ELF-1 (cell line): ENCODE measurements at regions not wholly inside any gene's neighbourhood (a gene's known extent, or its start where the extent isn't known, plus 50 kb on each side); places are given as distances from the start of the nearest gene placed in this dataset.

Experiments
- DNase-seq: peaks from one replicate; pipeline ENCODE4 v3.0.0-alpha.2; 2016; ENCODE audit warnings: low read depth, low spot score

DNA sequence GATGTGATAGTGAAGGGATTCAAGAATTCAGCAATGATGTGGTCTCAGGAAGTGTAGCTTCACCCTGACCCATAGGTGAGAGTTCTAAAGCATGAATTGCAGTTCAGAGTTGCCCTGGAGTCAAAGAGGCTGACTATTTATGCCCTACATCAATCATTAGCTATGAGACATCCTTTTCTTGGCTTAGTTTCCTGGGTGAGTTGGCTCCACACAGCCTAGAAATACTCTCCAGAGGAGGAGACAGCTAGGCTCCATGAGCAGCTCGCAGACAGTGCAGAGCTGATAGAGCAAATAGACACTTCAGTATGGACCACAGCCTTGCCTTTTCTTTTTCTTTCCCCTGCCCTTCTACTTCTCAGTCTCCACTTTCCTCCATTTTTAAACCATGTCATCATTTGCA is 1651.8 kb downstream of the MAT2B start:
- DNase-seq, result no peak

DNA sequence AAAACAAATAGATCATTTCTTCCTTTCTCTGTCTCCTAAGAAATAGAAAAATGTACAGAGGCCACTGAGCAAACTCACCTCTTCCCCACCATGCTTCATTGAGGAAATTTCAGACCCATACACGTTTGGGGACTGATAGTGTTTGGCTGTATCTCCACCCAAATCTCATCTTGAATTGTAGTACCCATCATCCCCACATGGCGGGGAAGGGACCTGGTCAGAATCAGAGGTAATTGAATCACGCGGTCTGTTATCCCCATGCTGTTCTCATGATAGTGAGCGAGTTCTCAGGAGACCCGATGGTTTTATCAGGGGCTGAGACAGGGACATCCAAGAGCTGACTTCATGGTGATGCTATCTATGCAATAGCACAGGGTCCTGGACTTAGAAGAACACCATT is 1655.8 kb downstream of the MAT2B start:
- peak; percentile 16 for DNase-seq

DNA sequence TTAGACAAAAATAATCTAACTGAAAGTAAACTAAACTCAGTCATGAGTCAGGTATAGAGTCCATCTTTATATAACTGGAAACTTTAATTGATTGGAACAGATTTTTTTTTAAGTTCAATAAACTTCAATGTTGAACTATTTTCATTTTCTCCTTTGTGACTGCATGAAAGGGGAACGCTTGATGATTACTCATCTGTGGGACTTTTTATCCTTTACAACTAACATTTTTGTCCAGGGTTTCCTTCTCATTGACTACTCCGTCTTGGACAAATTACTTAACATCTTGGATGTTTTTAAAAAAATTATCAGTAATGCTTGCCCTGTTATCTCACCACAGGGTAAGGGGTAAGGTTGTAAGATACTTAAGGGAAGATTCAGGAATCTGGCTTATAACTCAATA is 1658.4 kb downstream of the MAT2B start:
- no peak for DNase-seq

DNA sequence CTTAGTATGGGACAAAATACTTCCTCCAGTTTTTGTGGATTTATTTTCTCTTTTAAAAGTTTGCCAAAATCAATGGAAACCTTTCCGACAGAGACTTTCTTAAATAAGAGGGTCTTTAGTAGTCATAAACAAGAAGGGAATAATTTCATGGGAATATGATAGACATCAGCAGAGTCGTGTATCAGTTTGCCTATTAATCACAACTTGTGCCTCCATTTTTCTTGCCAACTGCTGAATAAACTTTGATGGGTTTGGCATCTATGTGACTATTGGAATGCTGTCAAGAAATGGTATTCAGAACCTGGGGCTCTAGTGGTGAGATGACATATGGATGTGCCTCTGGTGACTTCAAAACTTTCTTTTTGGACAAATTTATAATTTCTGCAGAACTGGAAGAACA is 1668.2 kb downstream of the MAT2B start:
- DNase-seq, result no peak

DNA sequence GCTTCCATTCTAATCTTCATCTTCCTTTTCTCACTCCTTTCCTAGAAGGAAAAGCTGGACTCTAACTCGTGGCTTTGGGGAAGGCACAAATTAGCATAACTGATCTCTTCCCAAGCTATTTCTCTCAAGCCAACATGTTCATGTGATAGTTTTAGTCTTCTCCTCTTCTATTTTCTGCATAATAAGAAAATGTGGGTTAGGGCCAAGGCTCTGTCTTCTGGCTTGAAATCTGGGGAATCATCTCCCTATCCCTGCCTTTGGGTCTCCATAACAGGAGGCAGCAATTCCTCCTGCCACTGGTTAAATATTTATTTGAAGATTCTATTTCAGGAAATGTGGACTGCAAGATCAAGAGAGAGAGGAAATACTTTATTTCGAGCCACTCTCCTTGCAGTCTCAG is 1669.6 kb downstream of the MAT2B start:
- no peak for DNase-seq

DNA sequence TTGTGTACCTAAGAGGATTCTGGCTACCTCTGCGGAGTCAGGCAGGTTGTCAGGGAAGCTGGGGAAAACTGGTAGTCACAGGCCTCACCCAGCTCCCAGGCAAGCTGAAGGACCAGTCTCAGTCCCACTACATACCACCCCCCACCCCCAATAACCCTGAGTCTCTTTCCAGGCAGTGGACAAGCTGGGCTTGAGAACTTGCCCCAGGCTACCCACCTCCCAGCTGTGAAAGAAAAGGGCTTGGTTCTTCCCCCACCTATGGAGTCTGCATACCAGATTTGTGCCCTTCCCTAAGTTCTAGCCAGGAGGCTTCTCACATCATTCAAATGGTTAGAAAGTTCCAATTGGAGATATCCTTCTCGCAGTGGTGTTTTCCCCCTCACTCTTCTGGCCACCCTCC is 1678.8 kb downstream of the MAT2B start:
- peak; percentile 55 for DNase-seq

DNA sequence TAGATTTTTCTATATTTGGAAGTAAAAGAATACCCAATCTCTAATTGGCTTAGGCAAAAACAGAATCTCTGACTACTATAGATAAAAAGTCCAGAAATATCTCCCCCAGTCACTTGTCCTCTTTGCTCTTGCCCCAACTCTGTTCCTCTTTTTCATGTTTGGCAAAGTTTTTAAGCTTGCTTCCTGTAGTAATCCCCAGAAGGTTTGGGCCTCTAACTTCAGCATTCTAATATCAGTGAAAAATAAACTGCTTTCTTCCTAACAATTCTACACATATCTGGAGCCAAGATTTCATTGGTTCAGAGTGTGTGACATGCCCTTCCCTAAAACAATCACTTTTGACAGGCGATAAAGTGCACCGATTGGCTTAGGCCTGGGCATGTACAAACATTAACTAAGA is 1680.3 kb downstream of the MAT2B start:
- DNase-seq, result no peak

DNA sequence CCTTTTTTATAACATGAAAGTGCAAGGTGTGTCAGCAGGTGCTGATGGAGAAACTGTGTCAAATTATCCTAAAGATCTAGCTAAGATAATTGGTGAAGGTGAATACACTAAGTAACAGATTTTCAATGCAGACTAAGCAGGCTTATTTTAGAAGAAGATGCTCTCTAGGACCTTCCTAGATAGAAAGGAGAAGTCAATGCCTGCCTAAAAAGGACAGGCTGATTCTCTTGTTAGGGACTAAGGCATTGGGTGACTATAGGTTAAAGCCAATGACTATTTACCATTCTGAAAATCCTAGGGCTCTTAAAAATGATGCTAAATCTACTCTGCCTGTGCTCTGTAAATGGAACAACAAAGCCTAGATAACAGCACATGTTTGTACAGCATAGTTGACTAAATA is 1682.4 kb downstream of the MAT2B start:
- DNase-seq, result no peak

DNA sequence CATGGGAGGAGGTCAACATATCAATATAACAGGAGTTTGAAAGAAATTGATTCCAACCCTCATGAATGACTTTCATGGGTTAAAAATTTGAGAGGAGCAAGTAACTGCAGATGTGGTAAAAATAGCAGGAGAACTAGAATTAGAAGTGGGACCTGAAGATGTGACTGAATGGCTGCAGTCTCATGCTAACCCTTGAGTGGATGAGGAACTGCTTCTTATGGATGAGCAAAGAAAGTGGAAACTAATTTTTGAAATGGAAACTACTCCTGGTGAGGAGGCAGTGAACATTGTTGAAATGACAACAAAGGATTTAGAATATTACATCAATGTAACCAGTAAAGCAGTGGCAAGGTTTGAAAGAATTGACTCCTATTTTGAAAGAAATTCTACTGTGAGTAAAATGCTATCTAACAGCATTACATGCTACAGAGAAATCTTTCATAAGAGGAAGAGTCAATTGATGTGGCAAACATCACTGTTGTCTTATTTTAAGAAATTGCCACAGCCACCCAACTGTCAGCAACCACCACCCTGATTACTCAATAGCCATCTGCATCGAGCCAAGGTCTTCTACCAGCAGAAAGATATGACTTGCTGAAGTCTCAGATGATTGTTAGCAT is 1683.2 kb downstream of the MAT2B start:
- DNase-seq, result no peak

DNA sequence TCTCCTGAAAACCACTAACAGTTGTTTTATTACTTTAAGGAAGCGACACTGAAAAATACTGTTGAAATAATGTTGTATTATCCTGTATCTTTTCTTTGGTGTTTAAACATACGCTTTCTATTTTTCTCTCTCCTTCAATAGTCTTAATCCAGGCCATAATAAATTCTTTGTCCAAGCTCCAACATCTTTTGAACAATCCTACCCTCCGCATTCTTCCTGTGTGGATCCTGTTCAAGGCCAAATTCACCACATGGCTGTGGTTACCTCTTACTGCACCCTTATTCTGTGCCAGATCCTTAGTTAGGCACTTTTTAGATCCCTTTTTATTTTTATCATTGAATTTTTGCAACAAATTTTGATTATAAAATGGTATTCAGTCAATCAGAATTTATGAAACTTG is 1691.5 kb downstream of the MAT2B start:
- no peak for DNase-seq

DNA sequence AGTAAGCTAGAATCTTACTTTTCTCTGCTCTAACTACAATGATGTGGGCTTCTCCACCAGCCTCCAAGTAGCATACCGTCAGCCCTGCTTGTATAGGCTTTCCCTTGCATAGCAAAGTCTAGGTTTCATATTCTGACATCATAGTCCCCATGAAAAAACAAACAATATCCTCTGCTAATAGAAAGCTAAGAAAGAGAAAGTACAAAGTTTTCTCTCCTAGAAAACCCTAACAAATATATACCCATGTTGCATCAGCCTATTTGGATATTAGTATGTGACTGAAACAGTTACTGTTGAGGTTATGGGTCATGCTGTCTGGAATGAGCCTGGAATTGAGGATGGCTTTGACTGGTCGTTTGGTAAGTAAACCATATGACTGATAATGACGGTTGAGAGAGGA is 1696.0 kb downstream of the MAT2B start:
- no peak for DNase-seq

DNA sequence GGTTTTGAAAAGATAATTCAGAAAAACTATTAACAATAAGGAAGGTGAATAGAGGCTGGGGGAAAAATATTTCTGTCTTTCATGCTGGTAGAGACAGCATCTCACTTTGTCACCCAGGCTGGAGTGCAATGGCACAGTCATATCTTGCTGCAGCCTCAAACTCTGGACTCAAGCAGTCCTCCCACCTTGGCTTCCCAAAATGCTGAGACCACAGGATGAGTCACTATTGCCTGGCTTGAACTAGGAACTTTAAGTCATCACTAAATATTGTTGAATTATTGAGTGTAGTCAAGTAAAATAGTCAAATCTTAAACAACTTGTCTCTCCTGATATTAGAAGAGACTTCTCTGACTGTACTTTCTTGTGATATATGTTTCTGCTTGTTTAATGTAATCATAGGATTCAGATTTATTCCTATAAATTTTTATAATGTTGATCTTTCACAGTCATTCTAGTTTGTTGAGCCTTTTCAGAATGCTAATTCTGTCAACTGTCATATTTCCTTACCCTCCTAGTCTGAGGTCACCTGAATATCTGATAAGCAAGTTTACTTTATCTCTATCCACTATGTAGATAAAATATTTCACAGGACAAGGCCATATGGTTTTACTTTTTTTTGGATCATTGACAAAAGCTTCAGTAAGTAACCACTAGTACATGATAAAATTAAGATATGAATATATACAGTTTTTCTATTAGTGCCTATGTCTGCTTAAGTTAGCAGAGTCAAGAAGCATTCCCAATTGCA is 1696.5 kb downstream of the MAT2B start:
- DNase-seq, result no peak

DNA sequence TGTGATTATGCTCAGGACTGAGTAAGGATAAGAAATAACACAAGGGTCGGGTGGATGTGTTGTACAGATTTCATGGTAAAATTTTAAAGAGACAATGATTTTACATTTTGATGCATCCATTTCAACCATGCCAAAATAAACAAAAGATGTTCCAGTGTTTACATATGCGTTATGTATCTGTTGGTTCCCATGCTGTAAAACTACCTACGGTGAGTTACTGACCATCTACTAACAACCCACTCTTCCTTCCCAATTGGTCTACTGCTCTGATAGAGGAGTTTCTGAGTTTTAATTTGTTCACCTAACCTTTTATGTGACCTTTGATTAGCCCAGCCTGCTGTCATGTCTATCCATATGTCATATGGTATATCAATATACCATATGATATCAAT is 1697.1 kb downstream of the MAT2B start:
- DNase-seq, result no peak

DNA sequence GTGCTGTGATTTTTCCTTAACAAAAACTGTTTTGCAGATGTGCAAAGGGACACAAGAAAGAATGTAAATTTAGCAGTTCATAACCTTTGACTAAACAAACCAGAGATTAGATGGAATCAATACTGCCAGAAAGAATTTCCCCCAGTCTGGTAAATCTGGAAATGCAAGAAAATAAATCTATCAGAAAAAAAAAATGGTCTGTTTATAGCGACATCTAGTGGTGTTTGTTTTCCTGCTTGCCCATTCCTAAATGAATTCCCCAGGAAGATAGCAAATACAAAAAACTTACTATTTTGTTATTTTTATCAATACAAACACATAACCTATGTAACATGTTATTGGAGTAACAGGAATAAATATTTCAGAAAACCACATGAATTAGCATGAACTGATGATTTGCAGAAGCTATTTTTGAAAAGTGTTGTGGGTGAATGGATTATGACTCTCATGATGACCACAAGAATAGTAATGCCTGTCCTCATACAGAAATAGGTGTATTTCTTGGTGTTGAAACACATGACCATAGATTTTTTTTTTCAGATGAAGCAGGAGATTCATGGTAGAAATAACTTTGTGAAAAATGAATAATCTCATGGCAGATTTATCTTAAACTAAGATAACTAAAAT is 1703.8 kb downstream of the MAT2B start:
- no peak for DNase-seq

DNA sequence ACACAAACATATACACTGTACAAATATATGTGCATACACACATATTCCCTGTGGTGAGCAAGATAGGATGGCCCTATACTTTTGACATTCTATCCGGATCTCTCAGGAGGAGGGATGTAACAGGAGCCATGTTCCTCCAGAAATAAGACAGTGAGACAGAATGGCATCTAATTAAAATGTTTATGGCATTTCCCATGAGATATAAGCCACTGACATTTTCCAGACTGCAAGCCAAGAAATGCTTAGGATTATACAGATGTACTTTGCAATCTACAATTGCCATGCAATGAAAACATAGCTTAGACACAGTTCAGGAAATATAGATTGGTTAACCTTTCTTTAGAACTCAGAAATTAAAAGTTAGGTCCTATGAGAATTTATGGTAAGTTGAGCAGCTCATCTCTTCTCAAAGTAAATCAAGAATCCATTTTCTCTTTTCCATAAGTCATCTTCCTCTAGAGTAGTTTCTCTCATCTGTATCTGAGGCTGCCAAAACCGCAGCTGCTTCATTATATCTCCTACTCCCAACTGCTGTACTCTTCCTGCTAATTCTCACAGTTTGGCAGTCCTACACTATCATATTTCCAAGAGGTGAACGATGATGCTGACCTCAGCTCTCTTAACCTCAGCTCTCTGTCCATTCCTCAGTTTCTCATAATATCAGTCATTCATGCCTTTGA is 1719.1 kb downstream of the MAT2B start:
- DNase-seq, result no peak

DNA sequence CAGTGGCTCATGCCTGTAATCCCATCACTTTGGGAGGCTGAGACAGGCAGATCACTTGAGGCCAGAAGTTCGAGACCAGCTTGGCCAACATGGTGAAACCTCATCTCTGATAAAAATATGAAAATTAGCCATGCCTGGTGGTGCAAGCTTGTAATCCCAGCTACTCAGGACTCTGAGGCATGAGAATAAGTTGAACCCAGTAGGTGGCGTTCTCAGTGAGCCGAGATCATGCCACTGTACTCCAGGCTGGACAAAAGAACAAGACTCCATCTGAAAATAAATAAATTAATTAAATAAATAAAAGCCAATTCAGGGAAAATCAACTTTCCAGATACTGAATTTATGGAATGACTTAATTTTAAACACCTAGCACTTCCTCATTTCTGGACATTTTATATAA is 1722.1 kb downstream of the MAT2B start:
- DNase-seq, result no peak

DNA sequence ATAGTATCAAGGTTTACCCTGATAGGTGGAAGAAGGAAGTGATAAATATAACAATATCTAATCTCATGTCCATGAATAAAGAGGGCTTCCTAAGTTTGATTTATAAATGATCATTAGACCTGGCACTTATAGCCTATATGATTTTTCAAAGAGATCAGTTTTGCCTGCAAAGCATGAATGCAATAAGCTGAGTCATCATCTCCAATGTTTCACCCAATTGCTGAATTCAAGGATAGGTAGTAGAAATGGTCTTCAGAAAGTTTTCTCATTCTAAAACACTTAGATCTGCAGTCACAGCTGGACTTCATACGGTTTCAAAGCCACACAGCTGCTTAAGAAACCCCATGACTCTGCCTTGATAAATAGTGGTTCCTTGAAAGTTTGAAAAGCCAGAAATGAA is 1722.8 kb downstream of the MAT2B start:
- no peak for DNase-seq

DNA sequence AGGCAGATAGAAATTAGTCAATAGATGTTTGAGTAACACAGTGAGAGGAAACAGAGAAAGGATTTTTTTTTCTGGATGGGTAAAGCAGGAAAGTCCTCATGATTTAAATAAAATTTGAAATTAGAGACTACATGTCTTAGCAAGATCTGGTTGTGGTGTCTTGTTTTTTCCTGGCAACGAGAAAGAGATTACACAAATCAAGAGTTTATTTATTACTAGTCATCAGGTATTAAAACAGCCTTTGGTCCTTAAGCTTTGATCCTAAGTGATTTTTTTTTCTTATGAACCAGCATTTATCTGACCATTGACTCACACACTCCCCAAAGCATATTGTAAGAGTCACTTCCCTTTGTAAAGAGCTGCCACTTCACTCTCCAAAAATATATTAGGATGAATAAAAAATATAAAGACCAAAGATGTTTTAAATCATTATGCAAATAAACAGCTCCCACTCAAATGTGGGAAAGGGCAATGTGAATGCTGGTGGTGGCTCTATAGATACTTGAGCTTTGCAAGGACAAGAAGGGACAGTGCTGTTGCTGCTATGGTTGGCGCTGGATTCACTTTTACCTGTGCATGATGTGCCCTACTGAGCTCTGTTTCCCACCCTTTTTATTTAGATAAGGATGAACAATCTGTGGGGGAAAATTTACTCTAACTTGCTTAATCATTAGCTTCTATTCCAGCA is 1726.5 kb downstream of the MAT2B start:
- no peak for DNase-seq

DNA sequence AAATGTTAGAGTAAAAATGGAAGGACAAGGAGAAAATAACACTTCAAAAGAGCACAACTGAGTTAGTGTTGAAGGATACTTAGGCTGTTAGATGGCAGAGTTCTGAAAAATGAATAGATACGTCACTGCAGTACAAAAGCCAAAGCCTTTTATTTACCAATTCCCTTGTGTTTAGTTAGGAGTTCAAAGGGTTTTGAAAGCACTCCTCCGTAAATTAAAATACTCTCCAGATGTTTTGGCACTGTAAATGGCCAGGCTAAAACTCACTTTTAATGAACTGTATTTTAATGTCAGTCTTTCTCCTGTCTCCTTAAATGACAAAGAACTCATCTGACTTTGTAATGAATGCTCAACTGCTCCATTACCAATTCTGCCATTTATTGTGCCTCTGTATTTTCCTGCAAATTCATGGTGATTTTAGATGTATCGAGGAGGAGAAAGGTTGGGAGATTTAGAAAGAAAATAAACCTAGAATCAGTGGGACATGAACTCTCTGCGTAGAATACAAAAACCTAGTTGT is 1727.2 kb downstream of the MAT2B start:
- DNase-seq, result no peak

DNA sequence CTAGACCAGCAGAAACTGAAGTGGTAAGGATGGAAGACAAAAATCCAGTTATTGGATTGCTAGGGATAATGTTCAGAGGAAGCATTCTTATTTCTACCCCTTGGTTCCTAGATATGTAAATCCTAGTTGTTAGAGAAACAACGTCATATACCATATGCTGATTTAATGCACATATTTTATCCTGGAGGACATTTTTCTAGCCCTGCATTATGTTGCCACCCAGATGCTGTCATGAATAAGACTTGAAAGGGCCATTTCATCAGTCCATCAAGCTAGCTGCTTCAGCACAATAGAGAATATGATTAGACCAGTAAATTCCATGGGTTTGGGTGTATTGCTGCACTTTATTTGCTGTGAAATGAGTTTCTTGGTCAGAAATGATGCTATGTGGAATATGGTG is 1736.4 kb downstream of the MAT2B start:
- no peak for DNase-seq

DNA sequence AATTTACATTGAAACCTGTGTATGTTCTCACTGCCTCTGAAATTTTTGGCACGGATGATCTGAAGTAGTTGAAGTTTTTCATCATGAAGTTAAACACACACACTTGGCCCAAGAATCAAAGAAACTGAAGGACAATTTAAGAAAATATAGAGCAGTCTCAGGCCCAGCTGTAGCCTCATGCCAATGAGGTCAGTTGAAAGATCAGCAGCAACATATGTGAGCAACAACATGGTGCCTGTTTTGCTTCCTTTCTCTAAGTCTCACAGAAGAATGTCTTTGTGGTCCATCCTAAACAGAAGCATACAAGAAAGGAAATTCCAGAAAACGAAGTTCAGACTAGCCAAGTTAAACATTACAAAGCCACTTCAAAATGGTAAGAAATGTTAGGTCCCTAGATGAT is 1737.2 kb downstream of the MAT2B start:
- no peak for DNase-seq

DNA sequence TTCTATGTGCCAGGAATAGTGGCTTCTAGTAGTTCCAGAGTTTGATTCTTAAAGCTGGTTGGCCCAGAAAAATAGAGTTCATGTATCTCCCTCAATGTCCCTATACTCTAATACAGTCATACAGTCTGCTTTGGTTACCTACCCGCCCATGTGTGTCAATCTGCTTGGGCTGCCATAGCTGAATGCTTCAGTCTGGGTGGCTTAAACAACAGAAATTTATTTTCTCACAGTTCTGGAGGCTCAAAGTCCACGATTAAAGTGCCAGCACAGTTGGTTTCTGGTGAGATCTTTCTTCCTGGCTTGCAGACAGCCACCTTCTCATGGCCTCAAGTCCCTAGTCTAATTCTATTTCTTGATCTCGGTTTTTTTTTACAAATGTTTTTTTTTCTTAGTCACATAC is 1739.0 kb downstream of the MAT2B start:
- no peak for DNase-seq
